HEK293 (cell line): ENCODE measurements at regions not wholly inside any gene's neighbourhood (a gene's known extent, or its start where the extent isn't known, plus 50 kb on each side); places are given as distances from the start of the nearest gene placed in this dataset.

ENCODE experiments used
- CTCF ChIA-PET: fragments of 350-600 bp; formaldehyde crosslinking; extraction: SDS; loops from one replicate; lab custom pipeline; 2021; ENCODE audit warnings: antibody characterized with exemption; lab: Yijun Ruan, JAX
- POLR2A ChIA-PET: fragments of 300-600 bp; formaldehyde crosslinking; extraction: SDS; loops from one replicate; lab custom pipeline; 2020; ENCODE audit warnings: antibody characterized with exemption, inconsistent platforms; lab: Yijun Ruan, JAX
- H3K27ac ChIP-seq: fragments of 200-500 bp; sonication (Bioruptor generic); 2 replicates; pipeline ENCODE4 v1.5.1; 2014; ENCODE audit warnings: low read depth, low read length, control low read depth, inconsistent platforms; ENCODE audit errors: extremely low read depth
- H3K36me3 ChIP-seq, 2 experiments: fragments of 200-500 bp in 1 of 2; sonication (Bioruptor generic) in 1 of 2; 1 replicate in 1 of 2; 2 replicates in 1 of 2; pipeline ENCODE4 v1.5.1; 2014 to 2017; ENCODE audit warnings: inconsistent platforms in 2 of 2, low read length in 2 of 2; ENCODE audit not compliant: control insufficient read depth in 2 of 2, insufficient read depth in 1 of 2
- H3K4me1 ChIP-seq: fragments of 200-500 bp; sonication (Bioruptor generic); 2 replicates; pipeline ENCODE4 v1.5.1; 2014; ENCODE audit warnings: mild to moderate bottlenecking, low read length, inconsistent platforms; ENCODE audit not compliant: control insufficient read depth, insufficient read depth
- H3K4me3 ChIP-seq: 2 replicates; pipeline ENCODE4 v1.5.1; 2011; ENCODE audit warnings: low read depth, mild to moderate bottlenecking, control low read depth, low read length, moderate library complexity
- H3K9me3 ChIP-seq: fragments of 200-500 bp; sonication (Bioruptor generic); 2 replicates; pipeline ENCODE4 v1.5.1; 2014; ENCODE audit warnings: low read depth, low read length, inconsistent platforms; ENCODE audit not compliant: control insufficient read depth, insufficient read depth
- BCL11B ChIP-seq: fragments of 450-650 bp; formaldehyde crosslinking; IDR thresholded peaks from 2 replicates; pipeline ENCODE4 v1.5.1; 2016; ENCODE audit warnings: low read depth, missing biosample characterization, missing genetic modification characterization
- GLI2 ChIP-seq: fragments of 450-650 bp; formaldehyde crosslinking; IDR thresholded peaks from 2 replicates; pipeline ENCODE4; 2017; ENCODE audit warnings: missing biosample characterization, missing genetic modification characterization, low read depth, borderline replicate concordance
- GLI4 ChIP-seq: fragments of 450-650 bp; formaldehyde crosslinking; IDR thresholded peaks from 2 replicates; pipeline ENCODE4 v1.5.1; 2016; ENCODE audit warnings: missing biosample characterization, missing genetic modification characterization
- PBX3 ChIP-seq: sonication (generic); formaldehyde crosslinking; IDR thresholded peaks from 2 replicates; pipeline ENCODE4 v1.8.1; 2022; ENCODE audit warnings: mild to moderate bottlenecking, moderate library complexity, missing genetic modification reagents
- TRIM28 ChIP-seq: IDR thresholded peaks from 2 replicates; pipeline ENCODE4 v1.6.1; 2011; ENCODE audit warnings: low read length, control low read depth, borderline replicate concordance
- YY2 ChIP-seq: fragments of 450-650 bp; formaldehyde crosslinking; IDR thresholded peaks from 2 replicates; pipeline ENCODE4 v1.5.1; 2016; ENCODE audit warnings: missing biosample characterization, missing genetic modification characterization
- ZBTB6 ChIP-seq: fragments of 450-650 bp; formaldehyde crosslinking; IDR thresholded peaks from 2 replicates; pipeline ENCODE4 v1.5.1; 2017; ENCODE audit warnings: missing biosample characterization, missing genetic modification characterization
- ZEB2 ChIP-seq: fragments of 450-650 bp; formaldehyde crosslinking; IDR thresholded peaks from 2 replicates; pipeline ENCODE4 v1.5.1; 2016; ENCODE audit warnings: missing biosample characterization, missing genetic modification characterization
- ZFHX2 ChIP-seq: fragments of 450-650 bp; formaldehyde crosslinking; conservative IDR thresholded peaks from 2 replicates; pipeline ENCODE4 v1.5.1; 2016; ENCODE audit warnings: missing biosample characterization, missing genetic modification characterization
- ZNF112 ChIP-seq: fragments of 450-650 bp; formaldehyde crosslinking; IDR thresholded peaks from 2 replicates; pipeline ENCODE4 v1.5.0; 2017; ENCODE audit warnings: missing biosample characterization, missing genetic modification characterization
- ZNF140 ChIP-seq: fragments of 450-650 bp; formaldehyde crosslinking; IDR thresholded peaks from 2 replicates; pipeline ENCODE4 v1.5.1; 2016; ENCODE audit warnings: missing biosample characterization, missing genetic modification characterization
- ZNF19 ChIP-seq: fragments of 450-650 bp; formaldehyde crosslinking; IDR thresholded peaks from 2 replicates; pipeline ENCODE4; 2016; ENCODE audit warnings: missing biosample characterization, missing genetic modification characterization, low read depth
- ZNF302 ChIP-seq: fragments of 450-650 bp; formaldehyde crosslinking; IDR thresholded peaks from 2 replicates; pipeline ENCODE4 v1.5.1; 2016; ENCODE audit warnings: missing biosample characterization, missing genetic modification characterization, low read depth
- ZNF311 ChIP-seq: fragments of 450-650 bp; formaldehyde crosslinking; IDR thresholded peaks from 2 replicates; pipeline ENCODE4 v1.5.1; 2017; ENCODE audit warnings: missing biosample characterization, missing genetic modification characterization, borderline replicate concordance
- ZNF335 ChIP-seq: fragments of 450-650 bp; formaldehyde crosslinking; conservative IDR thresholded peaks from 2 replicates; pipeline ENCODE4 v1.5.1; 2016; ENCODE audit warnings: missing biosample characterization, missing genetic modification characterization
- ZNF37A ChIP-seq: fragments of 450-650 bp; IDR thresholded peaks from 2 replicates; pipeline ENCODE4 v1.5.1; 2018; ENCODE audit warnings: missing biosample characterization, missing genetic modification characterization
- ZNF404 ChIP-seq: fragments of 450-650 bp; formaldehyde crosslinking; IDR thresholded peaks from 2 replicates; pipeline ENCODE4 v1.5.1; 2017; ENCODE audit warnings: missing biosample characterization, missing genetic modification characterization
- ZNF416 ChIP-seq: fragments of 450-650 bp; formaldehyde crosslinking; IDR thresholded peaks from 2 replicates; pipeline ENCODE4 v1.5.1; 2016; ENCODE audit warnings: missing biosample characterization, missing genetic modification characterization
- ZNF501 ChIP-seq: fragments of 450-650 bp; formaldehyde crosslinking; IDR thresholded peaks from 2 replicates; pipeline ENCODE4 v1.5.1; 2016; ENCODE audit warnings: missing biosample characterization, missing genetic modification characterization
- ZNF561 ChIP-seq: fragments of 450-650 bp; IDR thresholded peaks from 2 replicates; pipeline ENCODE4 v1.5.1; 2018; ENCODE audit warnings: missing biosample characterization, missing genetic modification characterization, borderline replicate concordance
- ZNF664 ChIP-seq: fragments of 450-650 bp; formaldehyde crosslinking; IDR thresholded peaks from 2 replicates; pipeline ENCODE4 v1.5.1; 2016; ENCODE audit warnings: missing biosample characterization, missing genetic modification characterization
- ZNF76 ChIP-seq: fragments of 450-650 bp; formaldehyde crosslinking; IDR thresholded peaks from 2 replicates; pipeline ENCODE4; 2016; ENCODE audit warnings: low read depth, missing biosample characterization, missing genetic modification characterization, borderline replicate concordance

GRCh38 chr1:103218821-103219220 lies 110.5 kb upstream of the COL11A1 start:
- CTCF ChIA-PET = interaction anchor here (0.7 kb wide), 1 partner anchor 21 kb away, joined by 3 read pairs; no protein-coding TSS in a partner anchor
- TF ChIP-seq ZNF664 (no peak), GLI2 (tag by site-specific recombination) (no peak), ZNF404 (tag by site-specific recombination) (no peak), ZNF416 (tag by site-specific recombination) (no peak), ZNF37A (no peak), ZNF501 (no peak), PBX3 (CRISPR knock-in tag) (no peak), ZNF112 (no peak), ZFHX2 (no peak), ZNF311 (no peak)
- Histone ChIP-seq H3K4me3 (no peak overlapping the region), H3K36me3 (no peaks in the 10 kb centered on the region), H3K4me1 (no peaks in the 10 kb centered on the region), H3K27ac (no peak overlapping the region), H3K9me3 (no peaks in the 10 kb centered on the region)
- POLR2A ChIA-PET = no interaction called here

- Histone ChIP-seq H3K4me3 (no peak overlapping the region), H3K4me1 (no peaks in the 10 kb centered on the region), H3K9me3 (no peaks in the 10 kb centered on the region), H3K27ac (no peak overlapping the region), H3K36me3 (no peaks in the 10 kb centered on the region)
- no peak for TF ChIP-seq GLI4 (tag by site-specific recombination)
- no peak for TF ChIP-seq ZNF302 (tag by site-specific recombination)
- no peak for TF ChIP-seq YY2 (tag by site-specific recombination)
- no peak for TF ChIP-seq ZEB2
- POLR2A ChIA-PET = no interaction called here
- CTCF ChIA-PET = interaction anchor here (0.7 kb wide), 1 partner anchor 21 kb away, joined by 3 read pairs; no protein-coding TSS in a partner anchor
These were observed 110.0 kb upstream of the COL11A1 start for GRCh38 chr1:103218369-103218768.

- Histone ChIP-seq H3K9me3 (no peaks in the 10 kb centered on the region), H3K36me3 (no peaks in the 10 kb centered on the region), H3K4me3 (no peak overlapping the region), H3K4me1 (no peaks in the 10 kb centered on the region)
- ChIA-PET POLR2A (no interaction called here), CTCF (no interaction called here)
- no peak for TF ChIP-seq ZNF140 (tag by site-specific recombination)
- TF ChIP-seq ZNF335 (tag by site-specific recombination) = no peak
- TF ChIP-seq ZNF561 = no peak
- no peak for TF ChIP-seq TRIM28
- TF ChIP-seq ZBTB6 (tag by site-specific recombination) = no peak
- TF ChIP-seq BCL11B (tag by site-specific recombination) = no peak
- no peak for TF ChIP-seq ZNF19 (tag by site-specific recombination)
- TF ChIP-seq, all 188 proteins: peak for 0
- no peak overlapping the region for H3K27ac ChIP-seq
These were observed 102.8 kb upstream of the COL11A1 start for GRCh38 chr1:103211073-103211472.

GRCh38 chr1:103208844-103209243 lies 100.5 kb upstream of the COL11A1 start:
- ChIA-PET POLR2A (no interaction called here), CTCF (no interaction called here)
- Histone ChIP-seq H3K9me3 (no peaks in the 10 kb centered on the region), H3K27ac (no peak overlapping the region), H3K4me3 (no peak overlapping the region), H3K4me1 (no peaks in the 10 kb centered on the region), H3K36me3 (no peaks in the 10 kb centered on the region)
- TF ChIP-seq ZNF112 (no peak), ZNF76 (no peak)
